Fibroblast of lung (primary cell): ENCODE measurements at regions not wholly inside any gene's neighbourhood (a gene's known extent, or its start where the extent isn't known, plus 50 kb on each side); places are given as distances from the start of the nearest gene placed in this dataset.

Experiments
- DNase-seq, 2 donors: peaks; one replicate each; pipeline versions ENCODE4 v3.0.0 to v3.0.0-alpha.2; 2010; ENCODE audit warnings: low read depth in 2 of 2
- H2AFZ ChIP-seq: 2 replicates; pipeline ENCODE4 v1.5.1; 2012; ENCODE audit warnings: low read length, control low read depth, inconsistent platforms
- H3K27ac ChIP-seq: 2 replicates; pipeline ENCODE4 v1.5.1; 2011; ENCODE audit warnings: low read length, control low read depth; ENCODE audit not compliant: insufficient read depth
- H3K27me3 ChIP-seq: 2 replicates; pipeline ENCODE4 v1.5.1; 2011; ENCODE audit warnings: mild to moderate bottlenecking, low read length; ENCODE audit not compliant: control insufficient read depth, insufficient read depth
- H3K36me3 ChIP-seq: 2 replicates; pipeline ENCODE4 v1.5.1; 2011; ENCODE audit warnings: low read length; ENCODE audit not compliant: control insufficient read depth, insufficient read depth
- H3K4me1 ChIP-seq: 2 replicates; pipeline ENCODE4 v1.5.1; 2011; ENCODE audit warnings: low read length; ENCODE audit not compliant: control insufficient read depth, insufficient read depth; ENCODE audit errors: extremely low read depth
- H3K4me2 ChIP-seq: 2 replicates; pipeline ENCODE4 v1.5.1; 2011; ENCODE audit warnings: low read length, control low read depth; ENCODE audit not compliant: insufficient read depth; ENCODE audit errors: extremely low read depth
- H3K4me3 ChIP-seq, 4 experiments: fragments of 200-600 bp in 1 of 4; sonication (generic) in 1 of 4; replicated peaks in 1 of 4; 2 replicates each; pipeline ENCODE4 v1.5.1; 2011 to 2016; ENCODE audit warnings: low read length in 4 of 4, low read depth in 3 of 4, mild to moderate bottlenecking in 3 of 4, control low read depth in 2 of 4, inconsistent platforms in 1 of 4, mixed read lengths in 1 of 4; ENCODE audit not compliant: insufficient read depth in 1 of 4; ENCODE audit errors: control extremely low read depth in 1 of 4
- H3K79me2 ChIP-seq: 2 replicates; pipeline ENCODE4 v1.5.1; 2012; ENCODE audit warnings: mild to moderate bottlenecking, low read length, inconsistent platforms; ENCODE audit not compliant: control insufficient read depth, insufficient read depth
- H3K9ac ChIP-seq: 2 replicates; pipeline ENCODE4 v1.5.1; 2011; ENCODE audit warnings: mild to moderate bottlenecking, low read length, control low read depth; ENCODE audit not compliant: insufficient read depth
- H3K9me3 ChIP-seq: 2 replicates; pipeline ENCODE4 v1.5.1; 2012; ENCODE audit warnings: low read depth, low read length; ENCODE audit not compliant: control insufficient read depth, insufficient read depth
- H4K20me1 ChIP-seq: 2 replicates; pipeline ENCODE4 v1.5.1; 2011; ENCODE audit warnings: low read length; ENCODE audit not compliant: control insufficient read depth, insufficient read depth; ENCODE audit errors: extremely low read depth
- CTCF ChIP-seq, 2 donors: IDR thresholded peaks in 1 of 2; conservative IDR thresholded peaks in 1 of 2; 1 replicate in 1 of 2; 2 replicates in 1 of 2; pipeline ENCODE4 v1.5.1; 2011 to 2012; ENCODE audit warnings: low read length in 2 of 2, control low read depth in 1 of 2, inconsistent platforms in 1 of 2, low read depth in 1 of 2, mild to moderate bottlenecking in 1 of 2
- EZH2 ChIP-seq: IDR thresholded peaks from 2 replicates; pipeline ENCODE4 v1.5.1; 2012; ENCODE audit warnings: low read length, control low read depth, mild to moderate bottlenecking; ENCODE audit errors: missing control alignments

GRCh38 chr5:147093138-147093537 is 141.7 kb upstream of the STK32A start:
- H4K20me1 ChIP-seq = no peaks in the 10 kb centered on the region
- H3K9ac ChIP-seq = no peak overlapping the region
- no peak overlapping the region for H2AFZ ChIP-seq
- H3K27ac ChIP-seq = no peak overlapping the region
- TF ChIP-seq CTCF (conservative IDR thresholded peaks at IDR 0.05 in 1 of 2, IDR thresholded peaks at IDR 0.05 in 1 of 2; ENCODE audit: low read depth in 1 of 2, low read length in 2 of 2) (no peak), EZH2 (no peak)
- H3K4me3 ChIP-seq = no peak overlapping the region
- no peaks in the 10 kb centered on the region for H3K4me1 ChIP-seq
- H3K27me3 ChIP-seq = no peaks in the 10 kb centered on the region
- H3K9me3 ChIP-seq = no peaks in the 10 kb centered on the region
- no peaks in the 10 kb centered on the region for H3K36me3 ChIP-seq
- H3K79me2 ChIP-seq = no peaks in the 10 kb centered on the region
- no peak overlapping the region for H3K4me2 ChIP-seq
- DNase-seq = peak; percentile 43 to 46

GRCh38 chr5:147095740-147096139 is 139.1 kb upstream of the STK32A start:
- DNase-seq = no peak
- no peaks in the 10 kb centered on the region for H3K27me3 ChIP-seq
- H3K9ac ChIP-seq = no peak overlapping the region
- H3K4me3 ChIP-seq = no peak overlapping the region
- no peaks in the 10 kb centered on the region for H3K9me3 ChIP-seq
- H4K20me1 ChIP-seq = no peaks in the 10 kb centered on the region
- H3K4me2 ChIP-seq = no peak overlapping the region
- no peaks in the 10 kb centered on the region for H3K79me2 ChIP-seq
- no peak overlapping the region for H2AFZ ChIP-seq
- no peaks in the 10 kb centered on the region for H3K4me1 ChIP-seq
- TF ChIP-seq CTCF (conservative IDR thresholded peaks at IDR 0.05 in 1 of 2, IDR thresholded peaks at IDR 0.05 in 1 of 2; ENCODE audit: low read depth in 1 of 2, low read length in 2 of 2) (no peak), EZH2 (no peak)
- no peaks in the 10 kb centered on the region for H3K36me3 ChIP-seq
- no peak overlapping the region for H3K27ac ChIP-seq

GRCh38 chr5:147098233-147098790 is 136.5 kb upstream of the STK32A start:
- peak; percentile 44 to 80 for DNase-seq
- no peaks in the 10 kb centered on the region for H3K79me2 ChIP-seq
- H3K27ac ChIP-seq = no peak overlapping the region
- H3K9me3 ChIP-seq = no peaks in the 10 kb centered on the region
- H3K9ac ChIP-seq = no peak overlapping the region
- no peaks in the 10 kb centered on the region for H3K36me3 ChIP-seq
- H3K4me2 ChIP-seq = peak overlapping the region; percentile 17
- H3K4me3 ChIP-seq = no peak overlapping the region
- peak; percentile 50 to 57 for TF ChIP-seq CTCF (conservative IDR thresholded peaks at IDR 0.05 in 1 of 2, IDR thresholded peaks at IDR 0.05 in 1 of 2; ENCODE audit: low read depth in 1 of 2, low read length in 2 of 2)
- no peak for TF ChIP-seq EZH2
- H3K4me1 ChIP-seq = no peaks in the 10 kb centered on the region
- H3K27me3 ChIP-seq = no peaks in the 10 kb centered on the region
- no peaks in the 10 kb centered on the region for H4K20me1 ChIP-seq
- peak overlapping the region; percentile 23 for H2AFZ ChIP-seq
